ENCODE measurements at regions not wholly inside any gene's neighbourhood (a gene's known extent, or its start where the extent isn't known, plus 50 kb on each side); places are given as distances from the start of the nearest gene placed in this dataset.

DNA sequence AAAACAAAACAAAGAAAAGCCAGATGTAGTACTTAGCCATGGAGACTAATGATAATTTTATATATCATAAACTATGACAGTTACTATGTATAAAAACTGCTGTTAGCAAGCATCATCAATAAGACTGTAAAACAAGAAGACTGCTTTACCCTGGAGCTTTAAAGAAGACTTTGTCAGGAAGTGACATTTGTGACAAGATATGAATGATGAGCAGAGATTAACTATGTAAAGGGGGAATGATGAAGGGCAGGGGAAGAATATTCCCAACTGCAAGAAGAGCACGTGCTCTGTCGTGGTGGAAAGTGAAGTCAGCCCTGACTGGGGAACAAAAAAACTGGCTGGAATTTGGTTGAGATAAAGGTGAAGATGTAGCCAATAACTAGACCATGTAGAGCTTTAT lies 617.1 kb upstream of the AMOT start:
- TF ChIP-seq, protein P1, sequence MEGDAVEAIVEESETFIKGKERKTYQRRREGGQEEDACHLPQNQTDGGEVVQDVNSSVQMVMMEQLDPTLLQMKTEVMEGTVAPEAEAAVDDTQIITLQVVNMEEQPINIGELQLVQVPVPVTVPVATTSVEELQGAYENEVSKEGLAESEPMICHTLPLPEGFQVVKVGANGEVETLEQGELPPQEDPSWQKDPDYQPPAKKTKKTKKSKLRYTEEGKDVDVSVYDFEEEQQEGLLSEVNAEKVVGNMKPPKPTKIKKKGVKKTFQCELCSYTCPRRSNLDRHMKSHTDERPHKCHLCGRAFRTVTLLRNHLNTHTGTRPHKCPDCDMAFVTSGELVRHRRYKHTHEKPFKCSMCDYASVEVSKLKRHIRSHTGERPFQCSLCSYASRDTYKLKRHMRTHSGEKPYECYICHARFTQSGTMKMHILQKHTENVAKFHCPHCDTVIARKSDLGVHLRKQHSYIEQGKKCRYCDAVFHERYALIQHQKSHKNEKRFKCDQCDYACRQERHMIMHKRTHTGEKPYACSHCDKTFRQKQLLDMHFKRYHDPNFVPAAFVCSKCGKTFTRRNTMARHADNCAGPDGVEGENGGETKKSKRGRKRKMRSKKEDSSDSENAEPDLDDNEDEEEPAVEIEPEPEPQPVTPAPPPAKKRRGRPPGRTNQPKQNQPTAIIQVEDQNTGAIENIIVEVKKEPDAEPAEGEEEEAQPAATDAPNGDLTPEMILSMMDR (IDR thresholded peaks at IDR 0.05): no peak
- TF ChIP-seq POLR2A (IDR thresholded peaks at IDR 0.05): no peak
